ENCODE measurements at regions not wholly inside any gene's neighbourhood (a gene's known extent, or its start where the extent isn't known, plus 50 kb on each side); places are given as distances from the start of the nearest gene placed in this dataset.

DNA sequence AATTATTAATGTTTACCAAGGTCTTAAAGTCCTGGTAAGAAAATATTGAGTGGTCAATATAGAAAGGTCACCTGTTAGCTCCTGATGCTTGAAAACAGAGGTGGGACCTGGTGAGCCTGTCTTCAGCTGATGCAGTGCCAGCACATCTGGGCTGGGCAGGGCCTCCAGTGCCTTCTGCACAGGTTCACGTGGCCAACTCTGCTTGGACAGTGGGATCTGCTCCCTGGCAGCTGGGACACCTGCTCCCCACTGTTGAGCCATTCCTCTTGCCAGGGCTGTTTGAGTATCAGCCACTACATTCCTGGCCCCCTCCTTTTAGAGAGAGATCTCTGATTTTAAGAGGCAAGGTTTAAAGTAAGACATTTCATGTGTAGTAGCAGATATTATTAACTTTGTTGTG, 135.0 kb downstream of the TM9SF2 start:
- Mint-ChIP-seq H3K27me3 (ENCODE audit: insufficient read depth, unreplicated experiment) (no peaks in the 10 kb centered on the region), H3K9me3 (ENCODE audit: unreplicated experiment) (no peaks in the 10 kb centered on the region), H3K4me1 (ENCODE audit: low read depth, unreplicated experiment) (no peaks in the 10 kb centered on the region), H3K4me3 (ENCODE audit: unreplicated experiment) (no peak overlapping the region), H3K27ac (ENCODE audit: unreplicated experiment) (no peak overlapping the region), H3K36me3 (ENCODE audit: insufficient read depth, unreplicated experiment) (no peaks in the 10 kb centered on the region)
- intact Hi-C loops (cut with micrococcal nuclease; ENCODE audit: unreplicated experiment), result no loop called here
- TF ChIP-seq, protein P1, sequence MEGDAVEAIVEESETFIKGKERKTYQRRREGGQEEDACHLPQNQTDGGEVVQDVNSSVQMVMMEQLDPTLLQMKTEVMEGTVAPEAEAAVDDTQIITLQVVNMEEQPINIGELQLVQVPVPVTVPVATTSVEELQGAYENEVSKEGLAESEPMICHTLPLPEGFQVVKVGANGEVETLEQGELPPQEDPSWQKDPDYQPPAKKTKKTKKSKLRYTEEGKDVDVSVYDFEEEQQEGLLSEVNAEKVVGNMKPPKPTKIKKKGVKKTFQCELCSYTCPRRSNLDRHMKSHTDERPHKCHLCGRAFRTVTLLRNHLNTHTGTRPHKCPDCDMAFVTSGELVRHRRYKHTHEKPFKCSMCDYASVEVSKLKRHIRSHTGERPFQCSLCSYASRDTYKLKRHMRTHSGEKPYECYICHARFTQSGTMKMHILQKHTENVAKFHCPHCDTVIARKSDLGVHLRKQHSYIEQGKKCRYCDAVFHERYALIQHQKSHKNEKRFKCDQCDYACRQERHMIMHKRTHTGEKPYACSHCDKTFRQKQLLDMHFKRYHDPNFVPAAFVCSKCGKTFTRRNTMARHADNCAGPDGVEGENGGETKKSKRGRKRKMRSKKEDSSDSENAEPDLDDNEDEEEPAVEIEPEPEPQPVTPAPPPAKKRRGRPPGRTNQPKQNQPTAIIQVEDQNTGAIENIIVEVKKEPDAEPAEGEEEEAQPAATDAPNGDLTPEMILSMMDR (IDR thresholded peaks at IDR 0.05; ENCODE audit: insufficient read depth in 1 of 2, low read depth in 1 of 2, low read length in 1 of 2, severe bottlenecking in 1 of 2, unreplicated experiment in 1 of 2), result no peak
- no peak overlapping the region for H3K4me3 ChIP-seq (ENCODE audit: low read depth, low read length)
- H3K27me3 ChIP-seq (replicated peaks; ENCODE audit: control insufficient read depth, insufficient read depth, low read length), result no peaks in the 10 kb centered on the region
- DNase-seq, result no peak
- no peaks in the 10 kb centered on the region; the same call in 1 of the 2 replicates for H3K36me3 ChIP-seq (ENCODE audit: control insufficient read depth, insufficient read depth, low read length)
- CTCF ChIA-PET, result no interaction called here
- POLR2A ChIA-PET, result no interaction called here
- peaks cover 10% of the 10 kb centered on the region for H3K9me3 ChIP-seq
- BruUV-seq (replicated peaks), result no TSS peak
- no peaks in the 10 kb centered on the region for H3K4me1 ChIP-seq

DNA sequence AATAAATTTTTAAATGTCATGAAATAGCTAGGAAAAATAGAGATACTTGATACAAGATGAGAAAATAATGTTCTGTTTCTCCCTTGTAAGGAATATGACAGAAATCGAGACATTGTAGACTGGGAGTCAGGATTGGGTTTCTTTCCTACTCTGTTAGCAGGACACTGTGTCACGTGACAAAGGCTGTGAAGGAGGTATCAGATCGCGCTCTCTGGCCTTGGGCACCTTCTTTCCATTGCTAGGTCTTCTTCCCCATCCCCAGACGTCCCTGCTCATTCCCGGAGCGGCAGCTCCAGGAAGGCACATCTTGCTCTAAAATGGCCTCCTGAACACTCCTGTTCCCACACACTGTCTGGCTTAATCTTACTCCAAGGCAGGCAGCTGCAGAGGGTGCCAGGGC, 133.4 kb downstream of the TM9SF2 start:
- no peaks in the 10 kb centered on the region; the same call in 1 of the 2 replicates for H3K36me3 ChIP-seq (ENCODE audit: control insufficient read depth, insufficient read depth, low read length)
- intact Hi-C loops (cut with micrococcal nuclease; ENCODE audit: unreplicated experiment), result no loop called here
- no peak for DNase-seq
- H3K9me3 ChIP-seq, result peaks cover 10% of the 10 kb centered on the region
- no TSS peak for BruUV-seq (replicated peaks)
- POLR2A ChIA-PET, result no interaction called here
- H3K4me3 ChIP-seq (ENCODE audit: low read depth, low read length), result no peak overlapping the region
- CTCF ChIA-PET, result no interaction called here
- no peaks in the 10 kb centered on the region for H3K27me3 ChIP-seq (replicated peaks; ENCODE audit: control insufficient read depth, insufficient read depth, low read length)
- Mint-ChIP-seq H3K36me3 (ENCODE audit: insufficient read depth, unreplicated experiment) (no peaks in the 10 kb centered on the region), H3K9me3 (ENCODE audit: unreplicated experiment) (no peaks in the 10 kb centered on the region), H3K27ac (ENCODE audit: unreplicated experiment) (no peak overlapping the region), H3K27me3 (ENCODE audit: insufficient read depth, unreplicated experiment) (no peaks in the 10 kb centered on the region), H3K4me3 (ENCODE audit: unreplicated experiment) (no peak overlapping the region), H3K4me1 (ENCODE audit: low read depth, unreplicated experiment) (no peaks in the 10 kb centered on the region)
- TF ChIP-seq, protein P1 (IDR thresholded peaks at IDR 0.05; ENCODE audit: insufficient read depth in 1 of 2, low read depth in 1 of 2, low read length in 1 of 2, severe bottlenecking in 1 of 2, unreplicated experiment in 1 of 2), result no peak
- H3K4me1 ChIP-seq, result no peaks in the 10 kb centered on the region

DNA sequence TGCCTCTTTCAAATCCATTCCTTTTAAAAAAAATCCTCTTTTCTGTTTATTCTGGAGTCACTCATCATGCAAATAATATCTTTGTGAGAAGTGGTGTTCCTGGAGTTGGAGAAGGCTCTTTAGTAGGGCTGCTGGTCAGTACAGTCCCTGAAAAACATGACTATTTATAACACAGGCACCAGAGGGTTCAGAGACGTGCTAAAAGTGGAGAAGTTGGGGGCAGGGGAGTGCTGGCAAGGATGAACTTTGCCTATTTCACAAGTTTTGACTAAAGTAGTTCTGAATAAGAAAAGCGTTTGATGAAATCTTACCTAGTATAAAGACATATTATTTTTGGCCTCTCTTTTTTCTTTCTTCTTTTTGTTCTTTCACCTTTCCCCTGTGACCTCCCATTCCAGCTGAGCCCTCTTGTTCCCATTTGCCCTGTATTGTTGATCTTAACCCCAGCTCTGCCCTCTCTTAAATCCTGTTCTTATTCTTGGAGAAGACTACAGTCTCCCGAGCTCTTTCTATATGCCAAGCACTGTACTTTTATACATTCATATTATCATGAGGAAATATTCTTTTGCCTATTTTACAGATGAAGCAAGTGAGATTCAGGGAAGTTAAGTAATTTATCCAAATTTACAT, 129.1 kb downstream of the TM9SF2 start:
- H3K9me3 Mint-ChIP-seq (ENCODE audit: unreplicated experiment), result no peaks in the 10 kb centered on the region
- no peaks in the 10 kb centered on the region for H3K27me3 ChIP-seq (replicated peaks; ENCODE audit: control insufficient read depth, insufficient read depth, low read length)
- ChIA-PET POLR2A (no interaction called here), CTCF (no interaction called here)
- H3K36me3 ChIP-seq (ENCODE audit: control insufficient read depth, insufficient read depth, low read length), result no peaks in the 10 kb centered on the region; the same call in 1 of the 2 replicates
- no TSS peak for BruUV-seq (replicated peaks)
- H3K4me3 Mint-ChIP-seq (ENCODE audit: unreplicated experiment), result no peak overlapping the region
- H3K4me1 ChIP-seq, result no peaks in the 10 kb centered on the region
- TF ChIP-seq, protein P1 (IDR thresholded peaks at IDR 0.05; ENCODE audit: insufficient read depth in 1 of 2, low read depth in 1 of 2, low read length in 1 of 2, severe bottlenecking in 1 of 2, unreplicated experiment in 1 of 2), result no peak
- no peaks in the 10 kb centered on the region for H3K36me3 Mint-ChIP-seq (ENCODE audit: insufficient read depth, unreplicated experiment)
- no peaks in the 10 kb centered on the region for H3K4me1 Mint-ChIP-seq (ENCODE audit: low read depth, unreplicated experiment)
- no peak for DNase-seq
- intact Hi-C loops (cut with micrococcal nuclease; ENCODE audit: unreplicated experiment), result no loop called here
- no peaks in the 10 kb centered on the region for H3K27me3 Mint-ChIP-seq (ENCODE audit: insufficient read depth, unreplicated experiment)
- no peak overlapping the region for H3K4me3 ChIP-seq (ENCODE audit: low read depth, low read length)
- no peak overlapping the region for H3K27ac Mint-ChIP-seq (ENCODE audit: unreplicated experiment)
- H3K9me3 ChIP-seq, result peaks cover 10% of the 10 kb centered on the region
